Activated naive CD8-positive, alpha-beta T cell (primary cell): ENCODE measurements at regions not wholly inside any gene's neighbourhood (a gene's known extent, or its start where the extent isn't known, plus 50 kb on each side); places are given as distances from the start of the nearest gene placed in this dataset.
"Not testable (repeated sequence)": the region's sequence is repeated elsewhere in the genome, so short reads cannot be mapped to it uniquely, and the experiment has no call there.

Experiments used
- H3K27ac Mint-ChIP-seq: one replicate; pipeline ENCODE4 v1.8.0; 2021; ENCODE audit warnings: mixed read lengths
- H3K27me3 Mint-ChIP-seq: one replicate; pipeline ENCODE4 v1.8.0; 2021; ENCODE audit warnings: mixed read lengths
- H3K36me3 Mint-ChIP-seq: one replicate; pipeline ENCODE4 v1.8.0; 2021; ENCODE audit warnings: mixed read lengths
- H3K4me1 Mint-ChIP-seq: one replicate; pipeline ENCODE4 v1.8.0; 2021; ENCODE audit warnings: low read depth, mixed read lengths
- H3K4me3 Mint-ChIP-seq: one replicate; pipeline ENCODE4 v1.8.0; 2021; ENCODE audit warnings: mild to moderate bottlenecking, mixed read lengths
- H3K9me3 Mint-ChIP-seq: one replicate; pipeline ENCODE4 v1.8.0; 2021; ENCODE audit warnings: low read depth, mixed read lengths

- Mint-ChIP-seq H3K27ac (no peak overlapping the region), H3K4me1 (no peaks in the 10 kb centered on the region), H3K36me3 (no peaks in the 10 kb centered on the region), H3K4me3 (no peak overlapping the region), H3K9me3 (peaks cover 2% of the 10 kb centered on the region), H3K27me3 (no peaks in the 10 kb centered on the region)
Measured at GRCh38 chr2:240256704-240257637, 116.5 kb upstream of the OTOS start.

GRCh38 chr2:240257940-240258580, 117.6 kb upstream of the OTOS start:
- Mint-ChIP-seq H3K9me3 (peaks cover 8% of the 10 kb centered on the region), H3K4me1 (no peaks in the 10 kb centered on the region), H3K27ac (no peak overlapping the region), H3K4me3 (no peak overlapping the region), H3K36me3 (peaks cover 3% of the 10 kb centered on the region), H3K27me3 (no peaks in the 10 kb centered on the region)

- no peaks in the 10 kb centered on the region for H3K4me1 Mint-ChIP-seq
- H3K9me3 Mint-ChIP-seq, result peaks cover 14% of the 10 kb centered on the region
- no peak overlapping the region for H3K27ac Mint-ChIP-seq
- peaks cover 3% of the 10 kb centered on the region for H3K36me3 Mint-ChIP-seq
- H3K27me3 Mint-ChIP-seq, result no peaks in the 10 kb centered on the region
- H3K4me3 Mint-ChIP-seq, result no peak overlapping the region
Measured at GRCh38 chr2:240258685-240259084, 118.2 kb upstream of the OTOS start.

- Mint-ChIP-seq H3K4me1 (no peaks in the 10 kb centered on the region), H3K27ac (no peak overlapping the region), H3K9me3 (peaks cover 18% of the 10 kb centered on the region), H3K27me3 (no peaks in the 10 kb centered on the region), H3K36me3 (peaks cover 3% of the 10 kb centered on the region), H3K4me3 (no peak overlapping the region)
Measured at GRCh38 chr2:240259201-240259923, 118.9 kb upstream of the OTOS start.

- no peaks in the 10 kb centered on the region for H3K4me1 Mint-ChIP-seq
- H3K36me3 Mint-ChIP-seq, result peaks cover 3% of the 10 kb centered on the region
- no peaks in the 10 kb centered on the region for H3K27me3 Mint-ChIP-seq
- no peak overlapping the region for H3K4me3 Mint-ChIP-seq
- H3K9me3 Mint-ChIP-seq, result peaks cover 18% of the 10 kb centered on the region
- no peak overlapping the region for H3K27ac Mint-ChIP-seq
Measured at GRCh38 chr2:240259924-240260529, 119.6 kb upstream of the OTOS start.

GRCh38 chr2:240260664-240261063, 120.2 kb upstream of the OTOS start:
- no peak overlapping the region for H3K27ac Mint-ChIP-seq
- peaks cover 18% of the 10 kb centered on the region for H3K9me3 Mint-ChIP-seq
- H3K27me3 Mint-ChIP-seq, result no peaks in the 10 kb centered on the region
- H3K4me3 Mint-ChIP-seq, result no peak overlapping the region
- H3K4me1 Mint-ChIP-seq, result no peaks in the 10 kb centered on the region
- peaks cover 3% of the 10 kb centered on the region for H3K36me3 Mint-ChIP-seq

- not testable (repeated sequence) for H3K36me3 Mint-ChIP-seq, H3K4me1 Mint-ChIP-seq, H3K27ac Mint-ChIP-seq, H3K4me3 Mint-ChIP-seq, H3K27me3 Mint-ChIP-seq
- peaks cover 18% of the 10 kb centered on the region for H3K9me3 Mint-ChIP-seq
Measured at GRCh38 chr2:240262578-240262977, 122.1 kb upstream of the OTOS start.

- no peak overlapping the region for H3K4me3 Mint-ChIP-seq
- H3K27me3 Mint-ChIP-seq, result peaks cover 36% of the 10 kb centered on the region
- H3K27ac Mint-ChIP-seq, result no peak overlapping the region
- H3K36me3 Mint-ChIP-seq, result peaks cover 13% of the 10 kb centered on the region
- peaks cover 20% of the 10 kb centered on the region for H3K9me3 Mint-ChIP-seq
- H3K4me1 Mint-ChIP-seq, result no peaks in the 10 kb centered on the region
Measured at GRCh38 chr2:240269380-240269779, 128.9 kb upstream of the OTOS start.

- Mint-ChIP-seq H3K27ac (no peak overlapping the region), H3K4me3 (no peak overlapping the region), H3K36me3 (peaks cover 13% of the 10 kb centered on the region), H3K9me3 (peaks cover 20% of the 10 kb centered on the region), H3K4me1 (no peaks in the 10 kb centered on the region), H3K27me3 (peaks cover 41% of the 10 kb centered on the region)
Measured at GRCh38 chr2:240269886-240270285, 129.4 kb upstream of the OTOS start.

- peaks cover 52% of the 10 kb centered on the region for H3K27me3 Mint-ChIP-seq
- H3K36me3 Mint-ChIP-seq, result peaks cover 13% of the 10 kb centered on the region
- H3K9me3 Mint-ChIP-seq, result peaks cover 20% of the 10 kb centered on the region
- H3K4me3 Mint-ChIP-seq, result no peak overlapping the region
- H3K4me1 Mint-ChIP-seq, result no peaks in the 10 kb centered on the region
- H3K27ac Mint-ChIP-seq, result no peak overlapping the region
Measured at GRCh38 chr2:240271716-240272341, 131.4 kb upstream of the OTOS start.

- Mint-ChIP-seq H3K9me3 (peaks cover 20% of the 10 kb centered on the region), H3K36me3 (peaks cover 10% of the 10 kb centered on the region), H3K27ac (no peak overlapping the region), H3K4me3 (no peak overlapping the region), H3K4me1 (no peaks in the 10 kb centered on the region), H3K27me3 (peaks cover 46% of the 10 kb centered on the region)
Measured at GRCh38 chr2:240275386-240275785, 134.9 kb upstream of the OTOS start.

- Mint-ChIP-seq H3K4me3 (no peak overlapping the region), H3K4me1 (no peaks in the 10 kb centered on the region), H3K36me3 (peaks cover 6% of the 10 kb centered on the region), H3K9me3 (peaks cover 17% of the 10 kb centered on the region), H3K27me3 (peaks cover 40% of the 10 kb centered on the region), H3K27ac (no peak overlapping the region)
Measured at GRCh38 chr2:240277073-240277806, 136.8 kb upstream of the OTOS start.

GRCh38 chr2:240277807-240278522, 137.5 kb upstream of the OTOS start:
- Mint-ChIP-seq H3K36me3 (peaks cover 2% of the 10 kb centered on the region), H3K27me3 (peaks cover 40% of the 10 kb centered on the region), H3K4me1 (no peaks in the 10 kb centered on the region), H3K4me3 (no peak overlapping the region), H3K9me3 (peaks cover 13% of the 10 kb centered on the region), H3K27ac (no peak overlapping the region)
